ENCODE measurements at regions not wholly inside any gene's neighbourhood (a gene's known extent, or its start where the extent isn't known, plus 50 kb on each side); places are given as distances from the start of the nearest gene placed in this dataset.

DNA sequence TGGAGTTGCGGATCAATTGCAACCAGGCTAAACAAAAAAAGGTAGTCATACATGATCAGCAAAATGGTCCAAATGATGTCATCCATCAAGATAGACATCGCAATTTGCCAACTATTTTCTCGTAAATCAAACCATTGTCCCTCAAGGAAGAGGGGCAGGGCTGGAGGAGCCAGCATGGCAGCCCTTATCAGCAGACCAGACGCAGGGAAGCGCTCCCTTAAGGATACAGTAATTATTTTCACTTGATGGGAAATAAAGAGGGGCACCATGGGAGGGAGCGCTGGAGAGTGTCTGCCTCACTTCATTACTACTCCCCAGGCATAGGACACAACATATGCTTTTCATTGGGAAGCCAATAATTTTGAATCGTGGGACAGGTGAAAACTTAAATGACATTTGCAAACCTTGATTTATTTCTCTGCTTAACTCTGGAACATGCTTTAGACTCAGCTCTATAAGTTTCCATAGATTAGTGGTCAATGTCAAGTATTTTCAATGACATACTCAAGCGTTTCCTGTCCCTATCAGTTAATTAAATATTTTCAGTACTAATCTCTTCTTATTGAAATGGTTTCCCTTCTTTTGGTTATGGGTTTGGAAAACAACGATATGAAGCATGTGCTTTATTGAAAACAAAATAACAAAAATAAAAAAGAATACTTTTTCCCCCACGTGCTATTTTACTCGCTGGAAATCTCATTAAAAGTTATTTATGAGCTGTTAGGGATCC lies 202.4 kb upstream of the HABP2 start:
- Histone ChIP-seq H3K4me3 (no peak overlapping the region), H3K27ac (no peak overlapping the region), H3K9me3 (no peaks in the 10 kb centered on the region), H3K9ac (ENCODE audit: low read depth in 2 of 2, low read length in 2 of 2) (no peak overlapping the region), H3K27me3 (no peaks in the 10 kb centered on the region), H3K36me3 (no peaks in the 10 kb centered on the region), H3K4me1 (no peaks in the 10 kb centered on the region)
- intact Hi-C loops (cut with DNase I), result no loop called here
- TF ChIP-seq, protein P1, sequence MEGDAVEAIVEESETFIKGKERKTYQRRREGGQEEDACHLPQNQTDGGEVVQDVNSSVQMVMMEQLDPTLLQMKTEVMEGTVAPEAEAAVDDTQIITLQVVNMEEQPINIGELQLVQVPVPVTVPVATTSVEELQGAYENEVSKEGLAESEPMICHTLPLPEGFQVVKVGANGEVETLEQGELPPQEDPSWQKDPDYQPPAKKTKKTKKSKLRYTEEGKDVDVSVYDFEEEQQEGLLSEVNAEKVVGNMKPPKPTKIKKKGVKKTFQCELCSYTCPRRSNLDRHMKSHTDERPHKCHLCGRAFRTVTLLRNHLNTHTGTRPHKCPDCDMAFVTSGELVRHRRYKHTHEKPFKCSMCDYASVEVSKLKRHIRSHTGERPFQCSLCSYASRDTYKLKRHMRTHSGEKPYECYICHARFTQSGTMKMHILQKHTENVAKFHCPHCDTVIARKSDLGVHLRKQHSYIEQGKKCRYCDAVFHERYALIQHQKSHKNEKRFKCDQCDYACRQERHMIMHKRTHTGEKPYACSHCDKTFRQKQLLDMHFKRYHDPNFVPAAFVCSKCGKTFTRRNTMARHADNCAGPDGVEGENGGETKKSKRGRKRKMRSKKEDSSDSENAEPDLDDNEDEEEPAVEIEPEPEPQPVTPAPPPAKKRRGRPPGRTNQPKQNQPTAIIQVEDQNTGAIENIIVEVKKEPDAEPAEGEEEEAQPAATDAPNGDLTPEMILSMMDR (IDR thresholded peaks at IDR 0.05), result no peak
- DNase-seq, result no peak

DNA sequence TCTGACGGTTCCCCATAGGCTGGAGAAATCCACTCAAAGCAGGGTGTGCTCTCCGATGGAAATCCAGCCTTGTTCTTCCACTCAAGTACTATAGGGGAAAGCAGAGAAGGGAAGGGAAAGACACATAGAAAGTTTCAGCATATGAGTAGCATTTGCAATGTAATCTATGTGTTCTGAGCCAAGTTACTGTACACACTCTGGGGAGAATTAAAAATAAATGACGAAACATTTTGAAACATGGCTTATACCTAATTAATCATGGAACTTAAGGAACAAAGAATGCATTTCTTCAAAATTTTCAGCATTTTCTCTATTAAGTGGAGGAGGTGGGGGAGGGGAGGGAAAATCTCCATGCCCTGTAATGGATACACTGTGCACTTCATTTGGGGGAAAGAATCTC lies 198.1 kb upstream of the HABP2 start:
- H3K4me1 ChIP-seq, result no peaks in the 10 kb centered on the region
- H3K4me3 ChIP-seq, result no peak overlapping the region
- intact Hi-C loops (cut with DNase I), result no loop called here
- H3K9me3 ChIP-seq, result no peaks in the 10 kb centered on the region
- H3K27me3 ChIP-seq, result no peaks in the 10 kb centered on the region
- H3K36me3 ChIP-seq, result no peaks in the 10 kb centered on the region
- H3K27ac ChIP-seq, result no peak overlapping the region
- DNase-seq, result no peak
- no peak overlapping the region for H3K9ac ChIP-seq (ENCODE audit: low read depth in 2 of 2, low read length in 2 of 2)
- TF ChIP-seq, protein P1 (IDR thresholded peaks at IDR 0.05), result no peak

DNA sequence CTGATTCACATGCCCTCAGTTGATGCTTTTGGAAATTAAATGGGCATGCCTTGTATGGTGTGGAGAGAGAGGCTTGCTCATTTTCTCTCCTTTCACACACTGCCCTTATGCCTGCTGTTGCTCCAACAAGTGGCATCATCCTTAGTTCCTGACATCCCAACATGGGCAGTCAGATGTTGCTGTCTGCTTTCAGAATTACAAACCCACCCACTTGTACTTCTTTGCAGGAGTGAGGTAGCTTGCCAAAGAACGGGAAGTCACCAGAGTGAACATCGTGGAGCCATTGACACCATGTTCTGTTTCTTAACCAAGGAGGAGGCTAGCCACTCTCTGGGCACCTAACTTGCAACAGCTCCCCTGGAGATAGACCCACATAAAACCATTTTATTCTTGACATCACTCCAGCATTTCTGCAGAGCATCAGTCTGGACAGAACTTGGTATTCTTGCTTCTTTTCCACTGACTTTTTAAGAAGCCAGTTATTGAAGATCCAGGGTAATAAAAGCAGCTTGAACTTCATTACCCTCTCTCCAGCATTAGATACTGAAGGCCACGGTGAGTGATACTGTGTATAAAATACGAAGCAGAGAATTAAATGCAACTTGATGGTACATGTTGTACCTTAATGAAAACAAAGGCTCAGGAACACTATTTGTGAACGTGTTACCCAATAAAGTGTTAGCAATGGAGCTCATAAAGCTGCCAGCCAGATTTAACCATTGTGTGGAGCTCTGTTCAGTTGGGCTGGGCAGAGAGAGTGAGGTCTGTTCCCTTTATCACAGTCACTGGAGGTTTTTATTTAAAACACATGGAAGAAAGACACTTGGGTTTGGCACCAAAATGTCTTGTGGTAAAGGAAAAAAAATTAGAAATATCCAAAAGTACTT lies 195.8 kb upstream of the HABP2 start:
- TF ChIP-seq, protein P1 (IDR thresholded peaks at IDR 0.05), result no peak
- no peak overlapping the region for H3K9ac ChIP-seq (ENCODE audit: low read depth in 2 of 2, low read length in 2 of 2)
- no peak for DNase-seq
- intact Hi-C loops (cut with DNase I), result no loop called here
- no peak overlapping the region for H3K4me3 ChIP-seq
- H3K9me3 ChIP-seq, result no peaks in the 10 kb centered on the region
- no peaks in the 10 kb centered on the region for H3K27me3 ChIP-seq
- no peak overlapping the region for H3K27ac ChIP-seq
- no peaks in the 10 kb centered on the region for H3K4me1 ChIP-seq
- H3K36me3 ChIP-seq, result no peaks in the 10 kb centered on the region

DNA sequence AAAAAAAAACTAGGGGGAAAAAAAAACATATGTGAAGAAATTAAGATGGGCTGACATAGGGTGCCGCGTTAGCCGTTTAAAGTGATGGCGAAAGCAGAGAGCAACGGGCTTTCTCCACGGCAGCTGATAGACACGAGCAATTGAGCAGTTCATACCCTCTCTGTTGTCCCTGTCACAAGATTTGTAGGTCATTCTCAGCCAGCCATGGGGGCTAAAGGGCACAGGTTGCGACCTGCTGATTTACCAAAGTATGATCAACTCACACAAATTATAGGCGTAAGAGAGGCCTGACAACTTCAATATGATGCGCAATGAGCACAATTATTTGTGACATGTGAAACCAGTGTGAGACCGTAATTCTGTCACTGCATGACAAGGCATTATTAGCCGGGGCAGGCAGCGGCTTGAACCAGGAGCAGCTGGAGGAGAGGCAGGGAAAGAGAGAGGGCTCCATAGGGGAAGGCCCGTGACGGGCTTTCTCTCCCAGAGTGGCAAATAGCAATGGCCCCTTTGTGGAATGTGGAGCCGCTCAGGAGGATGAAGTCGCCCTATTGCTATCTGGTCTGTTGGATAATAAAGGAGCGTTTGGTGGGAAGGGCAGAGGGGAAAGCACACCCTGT lies 195.1 kb upstream of the HABP2 start:
- no peaks in the 10 kb centered on the region for H3K4me1 ChIP-seq
- no peaks in the 10 kb centered on the region for H3K27me3 ChIP-seq
- intact Hi-C loops (cut with DNase I), result no loop called here
- no peaks in the 10 kb centered on the region for H3K36me3 ChIP-seq
- DNase-seq, result no peak
- no peak overlapping the region for H3K9ac ChIP-seq (ENCODE audit: low read depth in 2 of 2, low read length in 2 of 2)
- TF ChIP-seq, protein P1 (IDR thresholded peaks at IDR 0.05), result no peak
- H3K9me3 ChIP-seq, result no peaks in the 10 kb centered on the region
- H3K27ac ChIP-seq, result no peak overlapping the region
- H3K4me3 ChIP-seq, result no peak overlapping the region

DNA sequence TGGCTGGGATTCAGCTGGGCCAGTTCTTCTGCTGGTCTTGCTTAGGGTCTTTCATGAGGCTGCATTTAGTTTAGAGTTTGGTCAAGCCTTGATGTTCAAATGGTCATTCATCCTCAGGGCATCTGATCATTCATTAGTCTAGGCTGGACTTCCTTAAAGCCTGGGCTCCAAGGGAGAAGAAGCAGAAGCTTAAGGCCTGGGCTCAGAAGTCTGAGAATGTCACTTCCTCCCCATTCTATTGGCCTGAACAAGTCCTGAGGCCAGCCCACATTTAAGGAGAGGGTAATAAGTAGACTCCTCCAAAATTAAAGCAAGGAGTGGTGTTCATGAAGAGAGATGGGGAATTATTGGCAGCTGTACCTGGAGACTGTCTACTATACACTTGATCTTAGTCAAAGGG lies 193.2 kb upstream of the HABP2 start:
- Histone ChIP-seq H3K9me3 (no peaks in the 10 kb centered on the region), H3K4me3 (no peak overlapping the region), H3K4me1 (no peaks in the 10 kb centered on the region), H3K9ac (ENCODE audit: low read depth in 2 of 2, low read length in 2 of 2) (no peak overlapping the region), H3K36me3 (no peaks in the 10 kb centered on the region), H3K27ac (no peak overlapping the region), H3K27me3 (no peaks in the 10 kb centered on the region)
- intact Hi-C loops (cut with DNase I), result no loop called here
- no peak for DNase-seq
- TF ChIP-seq, protein P1 (IDR thresholded peaks at IDR 0.05), result no peak
